ENCODE measurements at regions not wholly inside any gene's neighbourhood (a gene's known extent, or its start where the extent isn't known, plus 50 kb on each side); places are given as distances from the start of the nearest gene placed in this dataset.

- DNase-seq, result no peak
- TF ChIP-seq POLR2A (IDR thresholded peaks at IDR 0.05; ENCODE audit: low read length) (no peak), GATA1 (IDR thresholded peaks at IDR 0.05; ENCODE audit: low read depth, low read length) (no peak)
These were observed 489.1 kb upstream of the MEX3C start for GRCh38 chr18:51686590-51686989.

DNA sequence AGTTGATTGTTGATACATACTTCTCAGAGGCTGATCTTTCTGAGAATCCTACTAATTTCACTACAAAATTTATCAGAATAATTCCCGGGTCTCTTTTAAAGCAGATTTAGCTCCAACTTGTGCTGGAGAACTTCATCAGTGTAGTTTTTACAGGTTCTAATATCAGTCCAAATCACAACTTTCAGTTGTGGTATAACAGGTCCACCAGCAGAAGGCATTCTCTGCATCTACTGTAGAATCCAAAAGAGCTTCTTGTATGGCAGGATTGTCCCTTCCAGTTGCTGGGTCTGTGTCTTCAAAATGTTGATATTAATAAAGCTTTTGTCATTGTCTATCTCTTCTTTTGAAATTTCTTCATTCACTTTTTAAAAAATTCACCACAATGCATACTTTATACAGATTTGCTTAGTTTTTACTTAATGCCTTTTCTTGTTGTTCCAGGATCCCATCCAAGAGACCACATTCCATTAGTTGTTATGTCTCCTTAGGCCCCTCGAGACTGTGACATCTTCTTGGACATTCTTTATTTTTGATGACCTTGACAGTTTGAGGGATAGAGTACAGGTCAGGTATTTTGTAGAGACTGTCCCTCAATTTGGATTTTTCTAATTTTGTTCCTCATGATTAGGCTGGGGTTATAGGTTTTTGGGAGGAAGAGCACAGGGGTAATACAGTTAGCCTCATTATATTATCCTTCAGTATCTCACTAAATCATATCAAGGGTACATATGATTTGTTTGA is 490.5 kb upstream of the MEX3C start:
- TF ChIP-seq POLR2A (IDR thresholded peaks at IDR 0.05; ENCODE audit: low read length) (no peak), GATA1 (IDR thresholded peaks at IDR 0.05; ENCODE audit: low read depth, low read length) (no peak)
- DNase-seq, result no peak

DNA sequence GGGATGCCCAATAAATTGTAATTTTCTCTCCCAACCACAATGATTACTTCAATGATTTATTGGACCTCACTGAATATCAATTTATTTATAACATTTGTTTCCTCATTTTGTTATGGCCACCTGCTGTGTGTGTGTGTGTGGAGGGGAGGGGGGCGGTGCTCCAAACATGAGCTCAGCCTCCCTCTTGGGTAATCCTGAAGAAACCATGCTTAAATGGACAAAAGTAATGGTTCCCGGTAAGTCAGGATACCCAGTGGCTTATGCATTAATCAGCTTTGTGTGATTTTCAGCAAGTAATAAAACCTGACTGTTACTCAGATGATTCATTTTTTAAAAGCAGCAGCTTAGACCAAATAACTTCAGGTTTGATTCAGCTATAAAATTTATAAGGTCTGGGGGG is 495.1 kb upstream of the MEX3C start:
- TF ChIP-seq GATA1 (IDR thresholded peaks at IDR 0.05; ENCODE audit: low read depth, low read length) (no peak), POLR2A (IDR thresholded peaks at IDR 0.05; ENCODE audit: low read length) (no peak)
- DNase-seq, result no peak

DNA sequence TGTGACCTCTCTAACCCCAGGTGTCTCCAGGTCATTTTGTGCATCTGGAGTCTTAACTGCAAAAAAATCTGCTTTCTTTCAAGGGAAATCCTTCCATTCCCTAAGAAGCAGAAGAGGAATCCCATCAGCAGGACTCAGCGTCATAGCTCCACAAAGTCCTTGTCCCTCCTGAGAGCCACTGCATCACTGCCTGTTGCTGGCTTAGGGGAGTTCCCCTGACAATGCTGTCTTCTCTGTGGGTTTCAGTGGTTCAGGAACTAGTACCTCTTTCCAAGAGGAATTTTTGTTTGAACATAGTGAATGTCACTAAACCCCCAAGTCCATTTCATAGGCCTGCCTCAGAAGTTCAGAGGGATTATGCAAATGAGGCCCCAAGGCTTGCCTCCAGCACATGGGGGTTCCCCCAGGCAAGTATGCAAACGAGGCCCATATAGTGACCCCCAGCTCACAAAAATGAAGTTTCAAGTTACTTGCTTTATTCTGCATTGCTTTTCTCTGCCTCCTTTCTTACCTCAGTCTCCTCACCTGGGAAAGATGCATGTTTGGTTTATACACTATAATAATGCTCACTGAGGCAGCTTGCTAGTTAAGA is 513.9 kb upstream of the MEX3C start:
- no peak for TF ChIP-seq POLR2A (IDR thresholded peaks at IDR 0.05; ENCODE audit: low read length)
- no peak for TF ChIP-seq GATA1 (IDR thresholded peaks at IDR 0.05; ENCODE audit: low read depth, low read length)
- DNase-seq, result no peak

DNA sequence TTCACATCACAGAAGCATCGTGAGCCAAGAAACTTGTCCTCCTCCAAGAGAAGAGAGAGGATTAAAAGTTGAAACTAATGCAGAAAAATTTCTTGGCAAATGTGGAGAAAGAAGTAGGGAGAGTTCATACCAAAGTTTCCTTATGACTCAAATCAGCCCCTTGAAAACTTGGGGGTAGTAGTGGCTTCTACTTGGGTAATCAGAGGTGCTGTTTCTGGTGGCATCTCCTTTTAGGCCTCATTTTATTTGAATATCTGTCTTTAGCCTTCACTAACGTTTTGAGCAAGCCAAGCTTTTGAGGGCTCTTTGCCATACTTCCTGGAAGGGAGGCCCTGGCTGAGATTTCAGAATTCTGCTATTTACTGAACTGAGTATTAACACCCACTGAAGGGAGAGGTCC is 515.3 kb upstream of the MEX3C start:
- no peak for DNase-seq
- TF ChIP-seq POLR2A (IDR thresholded peaks at IDR 0.05; ENCODE audit: low read length) (no peak), GATA1 (IDR thresholded peaks at IDR 0.05; ENCODE audit: low read depth, low read length) (no peak)

DNA sequence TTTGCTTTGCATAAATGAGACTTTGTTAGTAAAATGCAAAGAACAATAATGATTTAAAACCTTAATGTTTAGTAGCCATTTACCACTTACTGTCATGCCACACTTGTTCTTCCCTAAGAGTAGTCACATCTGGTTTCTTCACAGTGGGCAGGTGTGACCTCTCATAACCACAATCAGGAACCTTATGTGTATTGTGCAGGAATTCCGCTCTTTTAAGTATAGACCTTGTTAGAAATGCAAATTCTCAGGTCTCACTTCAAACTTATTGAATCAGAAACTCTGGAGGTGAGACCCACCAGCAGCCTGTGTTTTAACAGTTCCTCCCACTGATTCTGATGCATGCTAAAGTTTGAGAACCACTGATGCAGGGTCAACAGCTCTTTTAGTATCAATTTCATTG is 518.8 kb upstream of the MEX3C start:
- TF ChIP-seq GATA1 (IDR thresholded peaks at IDR 0.05; ENCODE audit: low read depth, low read length), result no peak
- no peak for TF ChIP-seq POLR2A (IDR thresholded peaks at IDR 0.05; ENCODE audit: low read length)
- no peak for DNase-seq

- DNase-seq, result no peak
- TF ChIP-seq GATA1 (IDR thresholded peaks at IDR 0.05; ENCODE audit: low read depth, low read length), result no peak
- TF ChIP-seq POLR2A (IDR thresholded peaks at IDR 0.05; ENCODE audit: low read length), result no peak
These were observed 523.9 kb upstream of the MEX3C start for GRCh38 chr18:51721388-51721787.

DNA sequence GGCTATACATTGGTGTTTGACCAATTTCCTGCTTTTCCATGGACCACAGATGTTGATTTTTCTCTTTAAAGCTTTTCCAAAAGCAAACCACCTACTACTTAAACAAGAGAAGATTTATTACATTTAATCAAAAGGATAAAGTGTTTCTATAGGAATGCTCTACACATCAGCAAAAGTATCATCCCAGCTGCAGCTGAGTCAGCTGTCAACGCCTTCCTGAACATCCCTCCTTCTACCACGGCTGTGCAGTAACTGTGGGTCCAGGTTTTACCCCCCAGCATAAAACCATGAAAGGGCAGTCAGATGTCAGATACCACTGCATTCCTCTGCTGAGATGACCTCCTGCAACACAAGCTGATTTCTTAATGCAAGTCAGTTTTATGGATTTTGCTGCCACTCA is 524.5 kb upstream of the MEX3C start:
- DNase-seq, result no peak
- TF ChIP-seq POLR2A (IDR thresholded peaks at IDR 0.05; ENCODE audit: low read length), result no peak
- TF ChIP-seq GATA1 (IDR thresholded peaks at IDR 0.05; ENCODE audit: low read depth, low read length), result no peak

- TF ChIP-seq GATA1 (IDR thresholded peaks at IDR 0.05; ENCODE audit: low read depth, low read length) (no peak), POLR2A (IDR thresholded peaks at IDR 0.05; ENCODE audit: low read length) (no peak)
- no peak for DNase-seq
These were observed 527.6 kb upstream of the MEX3C start for GRCh38 chr18:51724790-51725721.

DNA sequence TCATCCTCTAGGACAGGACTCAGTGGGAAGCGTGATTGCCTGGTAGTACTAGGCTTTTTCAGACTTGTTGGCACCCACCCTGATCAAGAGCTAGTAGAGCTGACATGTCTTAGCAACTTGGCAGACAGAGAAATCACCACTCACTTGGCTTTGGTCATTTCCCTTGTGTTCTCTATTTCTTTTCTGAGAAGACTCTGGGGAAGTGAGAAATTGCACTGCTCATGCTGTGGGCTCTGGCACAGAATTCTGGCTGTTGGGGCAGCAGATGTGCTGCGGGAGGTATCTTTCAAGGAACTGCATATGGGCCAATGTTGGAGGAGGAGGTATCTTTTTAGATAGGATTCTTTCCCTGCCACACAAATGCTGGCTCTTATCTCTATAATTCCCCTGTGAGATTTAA is 529.1 kb upstream of the MEX3C start:
- TF ChIP-seq POLR2A (IDR thresholded peaks at IDR 0.05; ENCODE audit: low read length) (no peak), GATA1 (IDR thresholded peaks at IDR 0.05; ENCODE audit: low read depth, low read length) (no peak)

DNA sequence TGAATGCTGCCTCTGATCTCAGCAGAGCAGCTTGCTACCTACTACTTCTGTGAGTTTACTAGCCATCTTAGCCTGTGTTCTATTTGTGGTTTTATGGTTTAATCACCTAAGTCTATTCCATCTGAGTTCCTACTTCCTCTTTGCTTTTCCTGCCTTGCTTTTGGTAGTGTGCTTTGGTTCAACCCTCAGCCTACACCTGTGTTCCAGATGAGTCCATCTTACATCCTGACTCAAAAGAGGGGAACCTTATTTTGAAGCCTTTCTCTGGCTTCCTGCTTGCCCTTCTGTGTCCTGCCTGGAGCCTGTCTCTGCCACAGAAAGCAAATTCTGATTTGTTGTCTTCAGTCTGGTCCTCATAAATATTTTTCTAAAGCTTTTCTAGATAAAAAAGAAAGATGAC is 530.3 kb upstream of the MEX3C start:
- TF ChIP-seq GATA1 (IDR thresholded peaks at IDR 0.05; ENCODE audit: low read depth, low read length) (no peak), POLR2A (IDR thresholded peaks at IDR 0.05; ENCODE audit: low read length) (no peak)
- DNase-seq, result no peak

More for the DNA sequence above, 529.1 kb upstream of the MEX3C start:
- DNase-seq, result no peak

DNA sequence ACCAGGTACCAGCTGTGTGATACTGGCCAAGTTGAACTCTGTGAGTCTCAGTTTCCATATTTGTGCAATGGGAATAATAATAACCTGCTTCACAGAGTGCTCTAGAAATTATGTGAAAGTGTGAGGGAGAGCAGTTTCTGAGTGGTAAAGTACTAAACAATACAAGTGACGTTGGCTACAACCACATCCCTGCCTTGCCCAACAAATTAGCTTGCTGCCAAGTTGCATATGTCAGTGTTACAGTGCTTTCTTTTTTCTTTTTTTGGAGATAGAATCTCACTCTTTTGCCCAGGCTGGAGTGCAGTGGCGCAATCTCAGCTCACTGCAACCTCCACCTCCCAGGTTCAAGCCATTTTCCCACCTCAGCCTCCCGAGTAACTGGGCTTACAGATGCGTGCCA is 533.6 kb upstream of the MEX3C start:
- no peak for DNase-seq
- TF ChIP-seq GATA1 (IDR thresholded peaks at IDR 0.05; ENCODE audit: low read depth, low read length) (no peak), POLR2A (IDR thresholded peaks at IDR 0.05; ENCODE audit: low read length) (no peak)

- TF ChIP-seq POLR2A (IDR thresholded peaks at IDR 0.05; ENCODE audit: low read length), result no peak
- TF ChIP-seq GATA1 (IDR thresholded peaks at IDR 0.05; ENCODE audit: low read depth, low read length), result no peak
These were observed 537.1 kb upstream of the MEX3C start for GRCh38 chr18:51734576-51734975.

GRCh38 chr18:51739044-51739666 is 541.7 kb upstream of the MEX3C start:
- DNase-seq, result no peak
- TF ChIP-seq GATA1 (IDR thresholded peaks at IDR 0.05; ENCODE audit: low read depth, low read length) (no peak), POLR2A (IDR thresholded peaks at IDR 0.05; ENCODE audit: low read length) (no peak)

More at GRCh38 chr18:51734576-51734975, 537.1 kb upstream of the MEX3C start:
- no peak for DNase-seq
